ENCODE measurements at regions not wholly inside any gene's neighbourhood (a gene's known extent, or its start where the extent isn't known, plus 50 kb on each side); places are given as distances from the start of the nearest gene placed in this dataset.

DNA sequence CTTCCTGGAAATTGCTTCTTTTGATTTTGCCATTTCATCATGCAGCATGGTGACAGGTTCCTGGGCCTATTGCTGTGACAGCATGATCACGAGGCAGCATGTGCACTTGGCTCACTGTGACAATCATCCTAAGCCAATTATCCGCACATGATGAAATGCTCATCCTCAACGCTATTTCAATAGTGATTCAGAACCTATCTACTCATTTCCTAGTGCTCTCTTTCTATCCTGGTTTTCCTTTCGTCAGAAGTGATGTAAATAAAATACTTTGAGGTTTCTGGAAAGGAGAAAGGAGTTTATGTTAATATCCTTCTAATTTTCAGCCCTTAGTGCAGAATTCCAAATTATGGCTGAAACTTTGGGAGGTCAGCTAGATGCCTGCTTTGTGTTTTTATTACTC is 110.6 kb upstream of the ADAMTS5 start:
- TF ChIP-seq, protein P1, sequence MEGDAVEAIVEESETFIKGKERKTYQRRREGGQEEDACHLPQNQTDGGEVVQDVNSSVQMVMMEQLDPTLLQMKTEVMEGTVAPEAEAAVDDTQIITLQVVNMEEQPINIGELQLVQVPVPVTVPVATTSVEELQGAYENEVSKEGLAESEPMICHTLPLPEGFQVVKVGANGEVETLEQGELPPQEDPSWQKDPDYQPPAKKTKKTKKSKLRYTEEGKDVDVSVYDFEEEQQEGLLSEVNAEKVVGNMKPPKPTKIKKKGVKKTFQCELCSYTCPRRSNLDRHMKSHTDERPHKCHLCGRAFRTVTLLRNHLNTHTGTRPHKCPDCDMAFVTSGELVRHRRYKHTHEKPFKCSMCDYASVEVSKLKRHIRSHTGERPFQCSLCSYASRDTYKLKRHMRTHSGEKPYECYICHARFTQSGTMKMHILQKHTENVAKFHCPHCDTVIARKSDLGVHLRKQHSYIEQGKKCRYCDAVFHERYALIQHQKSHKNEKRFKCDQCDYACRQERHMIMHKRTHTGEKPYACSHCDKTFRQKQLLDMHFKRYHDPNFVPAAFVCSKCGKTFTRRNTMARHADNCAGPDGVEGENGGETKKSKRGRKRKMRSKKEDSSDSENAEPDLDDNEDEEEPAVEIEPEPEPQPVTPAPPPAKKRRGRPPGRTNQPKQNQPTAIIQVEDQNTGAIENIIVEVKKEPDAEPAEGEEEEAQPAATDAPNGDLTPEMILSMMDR (conservative IDR thresholded peaks at IDR 0.05) = no peak
- TF ChIP-seq ZFX (IDR thresholded peaks at IDR 0.05) = no peak
